ENCODE measurements at regions not wholly inside any gene's neighbourhood (a gene's known extent, or its start where the extent isn't known, plus 50 kb on each side); places are given as distances from the start of the nearest gene placed in this dataset.

GRCh38 chr20:48261398-48261910 is 476.2 kb upstream of the SULF2 start:
- 79 to 80% methylated on average over 6 of the region's 6 CpGs for WGBS, 2 donors
- Histone ChIP-seq H3K4me3 (no peak overlapping the region), H3K27ac (no peak overlapping the region), H3K4me1 (no peaks in the 10 kb centered on the region), H3K36me3 (replicated peaks in 1 of 2; ENCODE audit: insufficient read depth in 1 of 2, low read depth in 2 of 2) (no peaks in the 10 kb centered on the region), H3K27me3 (no peaks in the 10 kb centered on the region), H3K9me3 (no peaks in the 10 kb centered on the region)
- DNase-seq (no peak), ATAC-seq (no peak)
- TF ChIP-seq POLR2A (IDR thresholded peaks at IDR 0.05): no peak
- no peak for TF ChIP-seq CTCF (IDR thresholded peaks at IDR 0.05)
- intact Hi-C loops (cut with DNase I): no loop called here

GRCh38 chr20:48260129-48260756 is 475.0 kb upstream of the SULF2 start:
- DNase-seq: no peak
- Histone ChIP-seq H3K27ac (no peak overlapping the region), H3K9me3 (no peaks in the 10 kb centered on the region), H3K36me3 (replicated peaks in 1 of 2; ENCODE audit: insufficient read depth in 1 of 2, low read depth in 2 of 2) (no peaks in the 10 kb centered on the region), H3K27me3 (no peaks in the 10 kb centered on the region), H3K4me1 (no peaks in the 10 kb centered on the region), H3K4me3 (no peak overlapping the region)
- no peak for ATAC-seq
- intact Hi-C loops (cut with DNase I): no loop called here
- TF ChIP-seq POLR2A (IDR thresholded peaks at IDR 0.05) (no peak), CTCF (IDR thresholded peaks at IDR 0.05) (no peak)
- 70 to 76% methylated on average over 14 to 15 of the region's 15 CpGs for WGBS, 2 donors

GRCh38 chr20:48259456-48259855 is 474.2 kb upstream of the SULF2 start:
- WGBS, 2 donors: 52 to 61% methylated on average over 6 of the region's 6 CpGs
- Histone ChIP-seq H3K27ac (no peak overlapping the region), H3K9me3 (no peaks in the 10 kb centered on the region), H3K4me1 (no peaks in the 10 kb centered on the region), H3K27me3 (no peaks in the 10 kb centered on the region), H3K4me3 (no peak overlapping the region), H3K36me3 (replicated peaks in 1 of 2; ENCODE audit: insufficient read depth in 1 of 2, low read depth in 2 of 2) (no peaks in the 10 kb centered on the region)
- ATAC-seq (no peak), DNase-seq (no peak)
- TF ChIP-seq POLR2A (IDR thresholded peaks at IDR 0.05): no peak
- TF ChIP-seq CTCF (IDR thresholded peaks at IDR 0.05): no peak
- intact Hi-C loops (cut with DNase I): no loop called here

- 83 to 86% methylated on average over 2 of the region's 2 CpGs for WGBS, 2 donors
- no peaks in the 10 kb centered on the region for H3K4me1 ChIP-seq
- H3K9me3 ChIP-seq: no peaks in the 10 kb centered on the region
- H3K4me3 ChIP-seq: no peak overlapping the region
- no peaks in the 10 kb centered on the region for H3K36me3 ChIP-seq (replicated peaks in 1 of 2; ENCODE audit: insufficient read depth in 1 of 2, low read depth in 2 of 2)
- no peak overlapping the region for H3K27ac ChIP-seq
- no peaks in the 10 kb centered on the region for H3K27me3 ChIP-seq
- intact Hi-C loops (cut with DNase I): no loop called here
- no peak for DNase-seq
- ATAC-seq: no peak
- TF ChIP-seq CTCF (IDR thresholded peaks at IDR 0.05): no peak
- TF ChIP-seq POLR2A (IDR thresholded peaks at IDR 0.05): no peak
Measured at GRCh38 chr20:48257833-48258232, 472.6 kb upstream of the SULF2 start.

- DNase-seq (no peak), ATAC-seq (no peak)
- Histone ChIP-seq H3K4me3 (no peak overlapping the region), H3K36me3 (replicated peaks in 1 of 2; ENCODE audit: insufficient read depth in 1 of 2, low read depth in 2 of 2) (no peaks in the 10 kb centered on the region), H3K27me3 (no peaks in the 10 kb centered on the region), H3K9me3 (no peaks in the 10 kb centered on the region), H3K4me1 (no peaks in the 10 kb centered on the region), H3K27ac (no peak overlapping the region)
- no peak for TF ChIP-seq CTCF (IDR thresholded peaks at IDR 0.05)
- TF ChIP-seq POLR2A (IDR thresholded peaks at IDR 0.05): no peak
- WGBS, 2 donors: 54 to 75% methylated on average over 8 of the region's 8 CpGs
- intact Hi-C loops (cut with DNase I): no loop called here
Measured at GRCh38 chr20:48247961-48248360, 462.7 kb upstream of the SULF2 start.

All from body of pancreas (tissue), 4 donors.